Suprapubic skin (tissue), 4 donors: ENCODE measurements at regions not wholly inside any gene's neighbourhood (a gene's known extent, or its start where the extent isn't known, plus 50 kb on each side); places are given as distances from the start of the nearest gene placed in this dataset.

Experiments used
- EP300 ChIP-seq: sonication (generic); formaldehyde crosslinking; IDR thresholded peaks from one replicate; pipeline ENCODE4 v1.6.1; 2017; ENCODE audit warnings: antibody characterized with exemption
- POLR2A ChIP-seq, 2 donors: fragments of 450-650 bp; IDR thresholded peaks; one replicate each; pipeline ENCODE4 v1.6.1; 2017; ENCODE audit warnings: antibody characterized with exemption in 2 of 2, mild to moderate bottlenecking in 2 of 2, moderate library complexity in 2 of 2
- POLR2AphosphoS5 ChIP-seq, 3 donors: sonication (generic); formaldehyde crosslinking; IDR thresholded peaks; one replicate each; pipeline ENCODE4 v1.6.1; 2017; ENCODE audit warnings: antibody characterized with exemption in 3 of 3
- TF ChIP-seq, protein P1 (sequence below), 2 donors: fragments of 200-600 bp in 1 of 2; fragments of 450-650 bp in 1 of 2; sonication (generic) in 1 of 2; IDR thresholded peaks; one replicate each; pipeline ENCODE4 v1.5.1; 2016 to 2019; ENCODE audit warnings: antibody characterized with exemption in 2 of 2, mild to moderate bottlenecking in 1 of 2, moderate library complexity in 1 of 2

DNA sequence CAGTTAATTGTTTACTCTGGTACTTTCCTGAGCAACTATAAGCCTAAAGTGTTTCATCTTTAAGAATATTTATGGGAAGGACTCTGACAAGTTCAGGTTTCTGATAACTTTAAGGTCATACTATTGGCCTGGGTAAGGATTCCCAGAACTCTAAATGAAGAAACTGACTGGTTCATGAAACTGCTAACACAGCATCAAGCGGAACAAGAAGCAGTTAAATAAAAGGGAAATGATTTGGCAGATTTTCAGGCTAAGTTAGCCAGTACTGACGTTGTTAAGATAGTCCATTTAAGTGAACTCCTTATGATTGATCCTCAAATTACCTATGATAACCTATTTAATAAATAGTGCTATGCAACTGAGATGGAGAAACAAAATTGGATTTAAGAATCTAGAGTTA, 101.6 kb upstream of the CES5A start:
- TF ChIP-seq, protein P1, sequence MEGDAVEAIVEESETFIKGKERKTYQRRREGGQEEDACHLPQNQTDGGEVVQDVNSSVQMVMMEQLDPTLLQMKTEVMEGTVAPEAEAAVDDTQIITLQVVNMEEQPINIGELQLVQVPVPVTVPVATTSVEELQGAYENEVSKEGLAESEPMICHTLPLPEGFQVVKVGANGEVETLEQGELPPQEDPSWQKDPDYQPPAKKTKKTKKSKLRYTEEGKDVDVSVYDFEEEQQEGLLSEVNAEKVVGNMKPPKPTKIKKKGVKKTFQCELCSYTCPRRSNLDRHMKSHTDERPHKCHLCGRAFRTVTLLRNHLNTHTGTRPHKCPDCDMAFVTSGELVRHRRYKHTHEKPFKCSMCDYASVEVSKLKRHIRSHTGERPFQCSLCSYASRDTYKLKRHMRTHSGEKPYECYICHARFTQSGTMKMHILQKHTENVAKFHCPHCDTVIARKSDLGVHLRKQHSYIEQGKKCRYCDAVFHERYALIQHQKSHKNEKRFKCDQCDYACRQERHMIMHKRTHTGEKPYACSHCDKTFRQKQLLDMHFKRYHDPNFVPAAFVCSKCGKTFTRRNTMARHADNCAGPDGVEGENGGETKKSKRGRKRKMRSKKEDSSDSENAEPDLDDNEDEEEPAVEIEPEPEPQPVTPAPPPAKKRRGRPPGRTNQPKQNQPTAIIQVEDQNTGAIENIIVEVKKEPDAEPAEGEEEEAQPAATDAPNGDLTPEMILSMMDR (IDR thresholded peaks at IDR 0.05): no peak
- TF ChIP-seq POLR2A (IDR thresholded peaks at IDR 0.05): no peak
- TF ChIP-seq EP300: no peak
- no peak for TF ChIP-seq POLR2AphosphoS5 (IDR thresholded peaks at IDR 0.05)
